ENCODE measurements at regions not wholly inside any gene's neighbourhood (a gene's known extent, or its start where the extent isn't known, plus 50 kb on each side); places are given as distances from the start of the nearest gene placed in this dataset.
"Not testable (repeated sequence)": the region's sequence is repeated elsewhere in the genome, so short reads cannot be mapped to it uniquely, and the experiment has no call there.

DNA sequence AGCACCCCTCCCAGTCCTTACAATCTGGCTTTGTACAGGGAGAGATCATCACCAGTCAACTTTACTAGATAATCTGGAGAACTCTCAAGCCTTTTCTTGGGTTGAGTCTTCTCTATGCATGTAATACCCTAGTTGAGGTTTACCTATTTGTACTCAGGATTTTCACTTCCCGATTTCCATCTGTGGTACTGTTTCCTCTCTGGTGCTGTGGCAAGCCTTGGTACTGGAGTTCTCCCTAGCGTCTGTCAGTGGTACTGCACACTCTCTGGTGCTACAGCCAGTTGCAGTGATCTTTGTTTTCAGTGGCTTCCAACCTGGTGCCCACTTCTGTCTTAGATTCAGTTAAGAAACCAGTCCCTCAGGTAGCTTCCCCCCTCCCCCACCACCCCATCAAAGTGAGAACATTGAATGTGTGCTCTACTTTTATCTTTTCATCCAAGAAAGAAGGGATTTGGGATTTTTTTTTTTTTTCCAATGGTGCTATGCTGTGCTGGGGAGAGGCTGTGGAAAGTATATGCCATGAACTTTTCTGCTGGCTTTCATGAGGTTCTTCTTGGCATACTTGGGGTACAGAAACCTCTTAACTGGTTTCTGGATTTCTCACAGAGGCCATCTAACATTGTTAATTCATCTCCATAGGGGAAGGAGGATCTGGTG is 69.4 kb upstream of the EVL start:
- no peak overlapping the region for H3K4me3 Mint-ChIP-seq
- ATAC-seq: peak; percentile 91
- ChIA-PET CTCF (interaction anchor here (0.7 to 2.2 kb wide), 5 partner anchors 10 to 43 kb away, joined by 3 to 12 read pairs (median 6); no protein-coding TSS in a partner anchor), POLR2A (no interaction called here)
- H3K9me3 Mint-ChIP-seq (ENCODE audit: insufficient read depth): no peaks in the 10 kb centered on the region
- no peak overlapping the region for H3K27ac Mint-ChIP-seq
- H3K27me3 Mint-ChIP-seq (ENCODE audit: low read depth): peaks cover 7% of the 10 kb centered on the region
- peak; percentile 78 for DNase-seq
- H3K36me3 Mint-ChIP-seq (ENCODE audit: low read depth): peaks cover 2% of the 10 kb centered on the region
- H3K4me1 Mint-ChIP-seq (ENCODE audit: low read depth): peaks cover 8% of the 10 kb centered on the region

- POLR2A ChIA-PET: no interaction called here
- ATAC-seq: no peak
- CTCF ChIA-PET: interaction anchor here (1.1 to 2.2 kb wide), 6 partner anchors 9 to 42 kb away, joined by 3 to 12 read pairs (median 4); no protein-coding TSS in a partner anchor
Observed at GRCh38 chr14:99996951-99997571, 68.2 kb upstream of the EVL start.

DNA sequence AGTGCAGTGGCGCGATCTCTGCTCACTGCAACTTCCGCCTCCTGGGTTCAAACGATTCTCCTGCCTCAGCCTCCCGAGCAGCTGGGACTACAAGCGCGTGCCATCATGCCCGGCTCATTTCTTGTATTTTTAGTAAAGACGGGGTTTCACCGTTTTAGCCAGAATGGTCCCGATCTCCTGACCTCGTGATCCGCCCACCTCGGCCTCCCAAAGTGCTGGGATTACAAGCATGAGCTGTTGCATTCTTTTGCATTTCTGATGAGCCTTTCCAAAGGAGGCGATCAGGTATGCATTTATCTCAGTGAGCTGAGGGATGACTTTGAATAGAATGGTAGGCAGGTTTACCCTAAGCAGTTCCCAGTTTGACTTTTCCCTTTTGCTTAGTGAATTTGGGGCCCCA is 64.8 kb upstream of the EVL start:
- ATAC-seq; H3K4me1 Mint-ChIP-seq (ENCODE audit: low read depth); POLR2A ChIA-PET; DNase-seq; CTCF ChIA-PET; H3K36me3 Mint-ChIP-seq (ENCODE audit: low read depth); H3K27me3 Mint-ChIP-seq (ENCODE audit: low read depth); H3K27ac Mint-ChIP-seq; H3K4me3 Mint-ChIP-seq: not testable (repeated sequence)
- H3K9me3 Mint-ChIP-seq (ENCODE audit: insufficient read depth): peaks cover 22% of the 10 kb centered on the region

More at GRCh38 chr14:99996951-99997571, 68.2 kb upstream of the EVL start:
- Mint-ChIP-seq H3K9me3 (ENCODE audit: insufficient read depth) (peaks cover 11% of the 10 kb centered on the region), H3K36me3 (ENCODE audit: low read depth) (peaks cover 3% of the 10 kb centered on the region), H3K27me3 (ENCODE audit: low read depth) (peaks cover 7% of the 10 kb centered on the region), H3K4me1 (ENCODE audit: low read depth) (peaks cover 8% of the 10 kb centered on the region), H3K27ac (no peak overlapping the region), H3K4me3 (no peak overlapping the region)
- DNase-seq: no peak

GRCh38 chr14:100004392-100004791 is 60.8 kb upstream of the EVL start:
- Mint-ChIP-seq H3K27ac (no peak overlapping the region), H3K4me1 (ENCODE audit: low read depth) (no peaks in the 10 kb centered on the region), H3K4me3 (no peak overlapping the region), H3K27me3 (ENCODE audit: low read depth) (peaks cover 11% of the 10 kb centered on the region), H3K36me3 (ENCODE audit: low read depth) (peaks cover 11% of the 10 kb centered on the region), H3K9me3 (ENCODE audit: insufficient read depth) (peaks cover 22% of the 10 kb centered on the region)
- ChIA-PET POLR2A (no interaction called here), CTCF (interaction anchor here (1.2 to 1.6 kb wide), 2 partner anchors 20 to 188 kb away, joined by 4 to 5 read pairs; no protein-coding TSS in a partner anchor)
- ATAC-seq (no peak), DNase-seq (no peak)

GRCh38 chr14:100007254-100007653 is 58.0 kb upstream of the EVL start:
- no peak for ATAC-seq

DNA sequence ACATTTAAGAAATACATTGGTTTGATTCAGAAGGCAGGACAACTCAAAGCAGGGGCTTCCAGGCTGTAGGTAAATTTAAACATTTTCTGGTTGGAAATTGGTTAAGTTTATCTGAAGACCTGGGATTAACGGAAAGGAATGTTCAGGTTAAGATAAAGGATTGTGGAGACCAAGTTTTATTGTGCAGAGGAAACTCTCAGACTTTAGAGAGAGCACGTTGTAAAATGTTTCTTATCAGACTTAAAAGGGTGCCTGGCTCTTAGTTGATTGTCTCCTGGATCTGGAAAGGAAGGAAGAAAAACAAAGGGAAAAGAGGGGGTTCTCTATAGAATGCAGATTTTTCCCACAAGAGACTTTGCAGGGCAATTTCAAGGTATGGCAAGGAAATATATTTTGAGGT is 55.4 kb upstream of the EVL start:
- H3K4me1 Mint-ChIP-seq (ENCODE audit: low read depth): peaks cover 18% of the 10 kb centered on the region
- DNase-seq; H3K27ac Mint-ChIP-seq; H3K36me3 Mint-ChIP-seq (ENCODE audit: low read depth); CTCF ChIA-PET; POLR2A ChIA-PET; H3K4me3 Mint-ChIP-seq; ATAC-seq; H3K27me3 Mint-ChIP-seq (ENCODE audit: low read depth); H3K9me3 Mint-ChIP-seq (ENCODE audit: insufficient read depth): not testable (repeated sequence)

More at GRCh38 chr14:100007254-100007653, 58.0 kb upstream of the EVL start:
- Mint-ChIP-seq H3K27me3 (ENCODE audit: low read depth) (peaks cover 9% of the 10 kb centered on the region), H3K4me1 (ENCODE audit: low read depth) (peaks cover 2% of the 10 kb centered on the region), H3K36me3 (ENCODE audit: low read depth) (peaks cover 9% of the 10 kb centered on the region), H3K27ac (no peak overlapping the region), H3K9me3 (ENCODE audit: insufficient read depth) (peaks cover 10% of the 10 kb centered on the region), H3K4me3 (no peak overlapping the region)
- ChIA-PET POLR2A (interaction anchor here (0.6 kb wide), 1 partner anchor 115 kb away, joined by 3 read pairs; no protein-coding TSS in a partner anchor), CTCF (interaction anchor here (0.9 to 1.7 kb wide), 3 partner anchors 16 to 186 kb away, joined by 3 to 5 read pairs (median 3); no protein-coding TSS in a partner anchor)
- no peak for DNase-seq

DNA sequence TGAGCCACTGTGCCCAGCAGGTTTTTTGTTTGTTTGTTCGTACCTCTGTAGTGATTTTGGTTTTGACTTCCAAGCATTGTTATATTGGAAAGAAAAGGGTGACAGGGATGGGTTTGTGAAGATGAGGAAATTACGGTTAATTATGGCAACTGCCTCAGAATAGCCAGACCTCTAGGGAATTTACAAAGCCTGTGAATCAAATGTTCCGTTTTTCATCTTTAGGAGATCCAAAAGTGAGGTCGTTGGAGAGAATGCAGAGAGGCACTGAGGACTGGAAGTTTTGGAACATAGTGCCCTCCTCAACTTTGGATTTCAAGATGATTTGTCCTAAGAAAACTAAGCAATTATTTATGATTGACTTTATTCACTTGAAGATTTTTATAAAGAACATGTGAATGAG is 54.5 kb upstream of the EVL start:
- Mint-ChIP-seq H3K36me3 (ENCODE audit: low read depth) (peaks cover 2% of the 10 kb centered on the region), H3K27me3 (ENCODE audit: low read depth) (peaks cover 9% of the 10 kb centered on the region), H3K4me1 (ENCODE audit: low read depth) (peaks cover 18% of the 10 kb centered on the region), H3K9me3 (ENCODE audit: insufficient read depth) (no peaks in the 10 kb centered on the region), H3K27ac (no peak overlapping the region), H3K4me3 (no peak overlapping the region)
- CTCF ChIA-PET: interaction anchor here (0.8 to 1.3 kb wide), 2 partner anchors 14 to 29 kb away, joined by 3 read pairs; no protein-coding TSS in a partner anchor
- DNase-seq (no peak), ATAC-seq (no peak)
- POLR2A ChIA-PET: no interaction called here

DNA sequence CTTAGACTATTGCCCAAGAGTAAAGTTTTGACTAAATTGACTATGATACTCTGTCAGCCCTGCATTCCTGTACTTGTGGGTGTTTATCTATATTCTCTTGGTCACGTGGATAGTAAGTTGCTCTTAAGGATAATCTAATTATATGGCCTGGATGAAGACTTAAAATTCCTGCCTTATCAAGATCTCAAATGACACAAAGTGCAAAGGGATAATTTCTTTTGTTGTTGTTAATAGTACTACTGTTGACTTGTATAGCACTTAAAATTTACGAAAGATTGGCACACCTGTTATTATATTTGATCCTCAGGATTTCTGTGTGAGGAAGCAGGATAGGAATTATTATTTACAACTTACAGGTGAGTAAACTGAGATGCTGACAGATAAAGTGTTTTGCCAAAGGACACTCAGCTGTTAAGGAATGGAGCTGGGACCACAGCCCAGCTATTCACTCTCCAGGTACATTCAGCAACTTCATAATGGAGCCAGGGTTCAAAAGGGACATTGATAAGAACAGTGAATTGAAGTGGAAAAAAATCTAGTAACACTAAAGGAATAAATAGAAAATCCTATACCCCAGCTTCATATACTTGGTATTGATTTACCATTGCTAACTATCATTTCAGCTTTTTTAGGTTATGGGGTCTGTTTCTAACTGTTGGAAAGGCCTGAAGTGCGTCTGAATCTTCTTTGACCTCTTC is 53.4 kb upstream of the EVL start:
- Mint-ChIP-seq H3K9me3 (ENCODE audit: insufficient read depth) (no peaks in the 10 kb centered on the region), H3K4me1 (ENCODE audit: low read depth) (peaks cover 18% of the 10 kb centered on the region), H3K4me3 (no peak overlapping the region), H3K27me3 (ENCODE audit: low read depth) (peaks cover 9% of the 10 kb centered on the region), H3K27ac (no peak overlapping the region), H3K36me3 (ENCODE audit: low read depth) (peaks cover 2% of the 10 kb centered on the region)
- CTCF ChIA-PET: interaction anchor here (1.3 kb wide), 1 partner anchor 13 kb away, joined by 3 read pairs; no protein-coding TSS in a partner anchor
- no peak for ATAC-seq
- DNase-seq: no peak
- POLR2A ChIA-PET: no interaction called here

DNA sequence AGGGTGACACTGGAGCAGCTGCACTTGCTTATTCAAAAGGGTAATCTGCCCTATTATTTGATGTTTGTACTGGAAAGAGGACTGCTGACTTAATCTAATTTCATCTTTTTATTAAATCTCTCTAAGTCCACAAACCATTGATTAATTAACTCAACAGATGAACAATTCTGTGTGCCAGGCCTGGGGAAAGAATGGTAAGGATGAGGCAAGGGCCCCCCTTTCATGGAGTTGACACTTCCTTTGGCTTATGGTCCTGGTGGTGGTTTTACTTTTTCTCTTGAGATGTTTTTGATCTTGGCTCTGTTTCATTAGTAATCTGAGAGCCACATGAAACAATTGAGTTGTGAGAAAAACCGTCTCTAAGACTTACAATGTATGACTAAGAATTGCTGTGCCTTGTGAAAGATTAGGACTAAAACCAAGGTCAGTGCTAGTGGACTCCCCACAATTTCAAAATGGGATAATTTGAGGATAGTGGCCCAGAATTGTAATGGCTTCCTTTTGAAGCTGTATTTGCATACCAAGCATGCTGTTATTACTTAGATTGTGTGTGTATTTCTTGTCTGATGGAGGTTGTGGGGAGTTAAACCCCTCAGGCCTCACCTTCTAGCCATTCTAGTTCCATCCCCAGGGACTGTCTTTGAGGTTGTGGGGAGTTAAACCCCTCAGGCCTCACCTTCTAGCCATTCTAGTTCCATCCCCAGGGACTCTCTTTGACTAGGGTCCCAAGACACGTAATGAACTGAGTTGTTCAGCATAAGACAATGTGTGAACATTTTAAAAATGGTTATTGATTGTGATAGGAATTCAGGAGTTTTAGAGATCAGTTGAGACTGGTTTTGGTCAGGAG is 52.5 kb upstream of the EVL start:
- ChIA-PET POLR2A (no interaction called here), CTCF (no interaction called here)
- H3K4me3 Mint-ChIP-seq: no peak overlapping the region
- H3K27ac Mint-ChIP-seq: no peak overlapping the region
- ATAC-seq (peak; percentile 36), DNase-seq (no peak)
- H3K4me1 Mint-ChIP-seq (ENCODE audit: low read depth): peaks cover 22% of the 10 kb centered on the region
- H3K9me3 Mint-ChIP-seq (ENCODE audit: insufficient read depth): no peaks in the 10 kb centered on the region
- H3K27me3 Mint-ChIP-seq (ENCODE audit: low read depth): peaks cover 9% of the 10 kb centered on the region
- H3K36me3 Mint-ChIP-seq (ENCODE audit: low read depth): peaks cover 2% of the 10 kb centered on the region

DNA sequence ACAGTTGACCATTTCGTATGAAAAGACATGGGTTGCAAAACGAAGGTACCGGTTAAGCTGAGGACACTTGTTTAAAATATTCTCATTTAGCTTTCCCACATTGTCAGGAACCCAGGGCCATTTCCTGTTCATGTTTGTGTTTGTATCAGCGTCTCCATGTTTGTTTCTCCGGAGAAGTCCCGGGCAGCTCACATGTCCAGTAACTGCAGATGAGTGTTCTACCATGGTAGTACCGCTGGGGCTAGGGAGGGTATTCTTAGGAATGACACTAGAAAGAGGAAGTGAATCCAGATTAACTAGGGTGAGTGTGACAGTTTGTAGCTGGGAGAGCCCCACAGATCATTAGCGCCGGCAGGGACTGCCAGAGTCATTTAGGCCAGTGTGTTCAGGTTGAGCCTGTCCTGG is 50.0 kb upstream of the EVL start:
- H3K4me1 Mint-ChIP-seq (ENCODE audit: low read depth): peaks cover 25% of the 10 kb centered on the region
- ATAC-seq (no peak), DNase-seq (no peak)
- CTCF ChIA-PET: no interaction called here
- H3K27ac Mint-ChIP-seq: no peak overlapping the region
- H3K27me3 Mint-ChIP-seq (ENCODE audit: low read depth): peaks cover 2% of the 10 kb centered on the region
- peaks cover 2% of the 10 kb centered on the region for H3K36me3 Mint-ChIP-seq (ENCODE audit: low read depth)
- no peaks in the 10 kb centered on the region for H3K9me3 Mint-ChIP-seq (ENCODE audit: insufficient read depth)
- no peak overlapping the region for H3K4me3 Mint-ChIP-seq
- POLR2A ChIA-PET: no interaction called here
